HepG2 (cell line): ENCODE measurements at regions not wholly inside any gene's neighbourhood (a gene's known extent, or its start where the extent isn't known, plus 50 kb on each side); places are given as distances from the start of the nearest gene placed in this dataset.
A peak's percentile ranks its signal among the peaks of the same experiment; 100 is the strongest.

Experiments
- ATAC-seq: fragments of 200-7000 bp; cut with Tn5 transposase; 3 replicates; pipeline ENCODE4 v1.9.1; 2020; ENCODE audit warnings: mild to moderate bottlenecking, moderate library complexity
- BruUV-seq: library from RNA; stranded (reverse); fragments of 400-500 nt; replicated peaks from 2 replicates; lab custom pipeline; 2021; lab: Mats Ljungman, UMichigan
- CTCF ChIA-PET: fragments of 300-600 bp; formaldehyde crosslinking; extraction: SDS; loops from one replicate; lab custom pipeline; 2021; ENCODE audit warnings: low total read pairs, inconsistent platforms, low intra/inter-chr PET ratio; lab: Yijun Ruan, JAX
- POLR2A ChIA-PET: fragments of 350-600 bp; sonication (Branson Sonifier 250); formaldehyde crosslinking; loops from one replicate; lab custom pipeline; 2020; ENCODE audit warnings: antibody characterized with exemption, inconsistent platforms; lab: Yijun Ruan, JAX
- DNase-seq: peaks from one replicate; pipeline ENCODE4 v3.0.0-alpha.2; 2015; ENCODE audit warnings: low spot score
- FAIRE-seq: peaks from 3 replicates; lab custom pipeline; 2011; peaks lifted over from hg19 to GRCh38; lab: Jason Lieb, UNC
- H2AFZ ChIP-seq: one replicate; pipeline ENCODE4 v1.6.1; 2011; ENCODE audit warnings: low read length, inconsistent platforms
- H3K27ac ChIP-seq: fragments of 300-600 bp; 3 replicates; pipeline ENCODE4 v1.8.0; 2011; ENCODE audit warnings: mixed run types, mild to moderate bottlenecking, mixed read lengths, low read length, inconsistent platforms; ENCODE audit not compliant: insufficient read depth; ENCODE audit errors: extremely low read length
- H3K27me3 ChIP-seq, 2 experiments: fragments of 200-600 bp in 1 of 2; 2 replicates in 1 of 2; 3 replicates in 1 of 2; pipeline versions ENCODE4 v1.6.0 to v1.8.0; 2011; ENCODE audit warnings: low read length in 2 of 2, mild to moderate bottlenecking in 2 of 2, moderate library complexity in 2 of 2, inconsistent platforms in 1 of 2; ENCODE audit not compliant: insufficient read depth in 2 of 2, control insufficient read depth in 1 of 2
- H3K36me3 ChIP-seq, 2 experiments: fragments of 200-600 bp in 1 of 2; replicated peaks in 1 of 2; 2 replicates in 1 of 2; 3 replicates in 1 of 2; pipeline versions ENCODE4 v1.5.1 to v1.8.0; 2011; ENCODE audit warnings: low read length in 2 of 2, inconsistent platforms in 1 of 2; ENCODE audit not compliant: insufficient read depth in 2 of 2, control insufficient read depth in 1 of 2
- H3K4me1 ChIP-seq: 2 replicates; pipeline ENCODE4 v1.5.1; 2012; ENCODE audit warnings: low read length, inconsistent platforms; ENCODE audit not compliant: insufficient read depth
- H3K4me2 ChIP-seq: 2 replicates; pipeline ENCODE4 v1.6.0; 2011; ENCODE audit warnings: low read depth, low read length, inconsistent platforms
- H3K4me3 ChIP-seq, 3 experiments: fragments of 200-600 bp in 1 of 3; sonication (generic), shearing (Covaris generic) in 1 of 3; replicated peaks in 1 of 3; 2 replicates each; pipeline ENCODE4 v1.5.1; 2011 to 2016; ENCODE audit warnings: low read length in 3 of 3, inconsistent platforms in 2 of 3, low read depth in 2 of 3, mild to moderate bottlenecking in 2 of 3, control low read depth in 1 of 3, mixed read lengths in 1 of 3; ENCODE audit not compliant: insufficient read depth in 1 of 3
- H3K79me2 ChIP-seq: one replicate; pipeline ENCODE4 v1.6.1; 2011; ENCODE audit warnings: low read length, inconsistent platforms; ENCODE audit not compliant: insufficient read depth
- H3K9ac ChIP-seq: 2 replicates; pipeline ENCODE4 v1.6.0; 2011; ENCODE audit warnings: mild to moderate bottlenecking, low read depth, low read length, inconsistent platforms; ENCODE audit not compliant: insufficient read depth
- H3K9me3 ChIP-seq: 2 replicates; pipeline ENCODE4 v1.5.1; 2012; ENCODE audit warnings: mild to moderate bottlenecking, low read length
- H4K20me1 ChIP-seq: 2 replicates; pipeline ENCODE4 v1.6.0; 2011; ENCODE audit warnings: inconsistent platforms, mild to moderate bottlenecking, low read length, moderate library complexity; ENCODE audit not compliant: insufficient read depth
- CEBPB ChIP-seq: IDR thresholded peaks from 2 replicates; pipeline ENCODE4 v1.6.1; 2011; ENCODE audit warnings: low read depth, low read length, improper control_type of control experiment, borderline replicate concordance
- CEBPG ChIP-seq: IDR thresholded peaks from 2 replicates; pipeline ENCODE4 v1.6.1; 2016
- ETV6 ChIP-seq: sonication (generic); formaldehyde crosslinking; conservative IDR thresholded peaks from 2 replicates; pipeline ENCODE4 v1.4.0; 2020; ENCODE audit warnings: missing genetic modification reagents
- GATAD2A ChIP-seq: IDR thresholded peaks from 2 replicates; pipeline ENCODE4 v1.6.1; 2016
- HOXD1 ChIP-seq: sonication (generic); formaldehyde crosslinking; IDR thresholded peaks from 2 replicates; pipeline ENCODE4 v1.5.0; 2020; ENCODE audit warnings: missing genetic modification reagents
- NFATC3 ChIP-seq: sonication (generic); formaldehyde crosslinking; IDR thresholded peaks from 2 replicates; pipeline ENCODE4 v1.5.1; 2020; ENCODE audit warnings: mild to moderate bottlenecking, missing genetic modification reagents
- RARA ChIP-seq: IDR thresholded peaks from 2 replicates; pipeline ENCODE4 v1.6.1; 2016; ENCODE audit warnings: missing genetic modification reagents, missing compliant biosample characterization
- TAF15 ChIP-seq: fragments of 200-400 bp; formaldehyde crosslinking; IDR thresholded peaks from one replicate; pipeline ENCODE4 v1.6.1; 2018; ENCODE audit warnings: mild to moderate bottlenecking, low read depth, low read length; ENCODE audit not compliant: poor library complexity, severe bottlenecking
- ZBTB42 ChIP-seq: sonication (generic); formaldehyde crosslinking; IDR thresholded peaks from 2 replicates; pipeline ENCODE4 v1.5.0; 2020; ENCODE audit warnings: mild to moderate bottlenecking, missing genetic modification reagents
- ZNF256 ChIP-seq: sonication (generic); formaldehyde crosslinking; conservative IDR thresholded peaks from 2 replicates; pipeline ENCODE4 v1.4.0; 2020; ENCODE audit warnings: missing genetic modification reagents
- ZNF414 ChIP-seq: sonication (generic); formaldehyde crosslinking; IDR thresholded peaks from 2 replicates; pipeline ENCODE4 v1.5.0; 2020; ENCODE audit warnings: missing genetic modification reagents
- WGBS: methylation state at CpG from one replicate; pipeline ENCODE4 v1.1.6; 2017; ENCODE audit warnings: low lambda C conversion rate; 5-methylcytosine and 5-hydroxymethylcytosine counted together
- in situ Hi-C: cut with HindIII; loops from 2 replicates; pipeline ENCODE4 v1.10.0; 2017; ENCODE audit warnings: low pct_unique_long_range_greater_than_20kb; ENCODE audit not compliant: extremely low pct_ligation_motif_present
- intact Hi-C: fragments of 100-400 bp; cut with micrococcal nuclease; formaldehyde crosslinking; loops from one replicate; pipeline ENCODE4 v1.10.0; 2022; ENCODE audit not compliant: unreplicated experiment
- TF ChIP-seq, protein P1 (sequence below), 2 experiments: sonication (generic) in 1 of 2; formaldehyde crosslinking in 1 of 2; IDR thresholded peaks; 2 replicates each; pipeline versions ENCODE4 v1.6.1 to v1.9.0; 2014 to 2022; ENCODE audit warnings: antibody characterized with exemption in 1 of 2, borderline replicate concordance in 1 of 2, inconsistent platforms in 1 of 2, low read depth in 1 of 2, missing genetic modification reagents in 1 of 2

DNA sequence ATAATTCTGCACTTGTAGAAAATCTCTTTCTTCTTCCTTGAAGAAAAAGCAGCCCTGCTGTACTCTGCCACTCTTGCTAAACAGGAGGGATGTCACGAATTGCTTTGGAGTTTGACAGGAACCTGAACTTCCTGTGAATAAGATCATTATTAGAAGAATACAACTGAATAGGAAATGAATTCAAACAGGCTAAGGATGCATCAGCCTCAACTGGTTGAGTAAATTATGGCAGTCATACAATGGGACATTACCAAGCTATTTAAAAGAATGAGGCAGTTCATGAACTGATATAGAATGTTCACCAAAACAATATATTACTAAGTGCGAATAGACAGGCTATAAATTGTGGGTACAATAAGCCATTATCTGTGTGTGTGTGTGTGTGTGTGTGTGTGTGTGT lies 97.1 kb upstream of the DOCK1 start:
- intact Hi-C loops, result no loop called here
- 2% methylated on average over 2 of the region's 2 CpGs for WGBS

DNA sequence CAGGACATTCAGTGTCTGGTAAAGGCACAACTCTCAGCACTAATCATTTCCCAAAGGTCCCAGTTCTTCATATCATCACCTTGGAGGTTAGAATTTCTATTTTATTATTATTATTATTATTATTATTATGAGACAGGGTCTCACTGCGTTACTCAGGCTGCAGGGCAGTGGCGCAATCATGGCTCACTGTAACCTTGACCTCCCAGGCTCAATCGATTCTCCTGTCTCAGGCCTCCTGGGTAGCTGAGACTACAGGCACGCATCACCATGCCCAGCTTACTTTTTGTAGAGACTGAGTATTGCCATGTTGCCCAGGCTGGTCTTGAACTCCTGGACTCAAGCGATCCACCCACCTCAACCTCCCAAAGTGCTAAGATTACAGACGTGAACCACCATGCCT lies 91.8 kb upstream of the DOCK1 start:
- Histone ChIP-seq H3K4me2 (no peak overlapping the region), H4K20me1 (no peaks in the 10 kb centered on the region), H3K36me3 (no peaks in the 10 kb centered on the region), H3K9me3 (no peaks in the 10 kb centered on the region), H3K4me3 (no peak overlapping the region), H3K9ac (no peak overlapping the region), H3K27ac (no peak overlapping the region), H3K79me2 (no peaks in the 10 kb centered on the region), H3K27me3 (no peaks in the 10 kb centered on the region; a peak in 1 of 5 replicates), H2AFZ (no peak overlapping the region), H3K4me1 (peaks cover 5% of the 10 kb centered on the region; the same call in 1 of the 2 replicates)
- ATAC-seq (no peak), FAIRE-seq (no peak), DNase-seq (no peak)
- intact Hi-C loops (no loop called here), in situ Hi-C loops (no loop called here)
- ChIA-PET CTCF (no interaction called here), POLR2A (no interaction called here)
- BruUV-seq, result no TSS peak
- WGBS, result 4% methylated on average over 6 of the region's 6 CpGs
- TF ChIP-seq RARA (CRISPR knock-in tag) (peak; percentile 68), GATAD2A (0 out of 2 replicates have a peak, but pooled peaks have one; percentile 16), CEBPB (peak; percentile 70; the same call in 1 of the 2 replicates), CEBPG (CRISPR knock-in tag) (peak; percentile 46; the same call in 1 of the 2 replicates), ZBTB42 (CRISPR knock-in tag) (no peak), NFATC3 (CRISPR knock-in tag) (no peak)
- TF ChIP-seq, protein P1, sequence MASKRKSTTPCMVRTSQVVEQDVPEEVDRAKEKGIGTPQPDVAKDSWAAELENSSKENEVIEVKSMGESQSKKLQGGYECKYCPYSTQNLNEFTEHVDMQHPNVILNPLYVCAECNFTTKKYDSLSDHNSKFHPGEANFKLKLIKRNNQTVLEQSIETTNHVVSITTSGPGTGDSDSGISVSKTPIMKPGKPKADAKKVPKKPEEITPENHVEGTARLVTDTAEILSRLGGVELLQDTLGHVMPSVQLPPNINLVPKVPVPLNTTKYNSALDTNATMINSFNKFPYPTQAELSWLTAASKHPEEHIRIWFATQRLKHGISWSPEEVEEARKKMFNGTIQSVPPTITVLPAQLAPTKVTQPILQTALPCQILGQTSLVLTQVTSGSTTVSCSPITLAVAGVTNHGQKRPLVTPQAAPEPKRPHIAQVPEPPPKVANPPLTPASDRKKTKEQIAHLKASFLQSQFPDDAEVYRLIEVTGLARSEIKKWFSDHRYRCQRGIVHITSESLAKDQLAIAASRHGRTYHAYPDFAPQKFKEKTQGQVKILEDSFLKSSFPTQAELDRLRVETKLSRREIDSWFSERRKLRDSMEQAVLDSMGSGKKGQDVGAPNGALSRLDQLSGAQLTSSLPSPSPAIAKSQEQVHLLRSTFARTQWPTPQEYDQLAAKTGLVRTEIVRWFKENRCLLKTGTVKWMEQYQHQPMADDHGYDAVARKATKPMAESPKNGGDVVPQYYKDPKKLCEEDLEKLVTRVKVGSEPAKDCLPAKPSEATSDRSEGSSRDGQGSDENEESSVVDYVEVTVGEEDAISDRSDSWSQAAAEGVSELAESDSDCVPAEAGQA (IDR thresholded peaks at IDR 0.05; ENCODE audit: low read depth), result no peak
- TF ChIP-seq, protein P1 (CRISPR knock-in tag; IDR thresholded peaks at IDR 0.05; ENCODE audit: borderline replicate concordance), result no peak

More for the DNA sequence above, 97.1 kb upstream of the DOCK1 start:
- ChIA-PET POLR2A (no interaction called here), CTCF (no interaction called here)
- ATAC-seq, result no peak
- no peak overlapping the region for H3K27ac ChIP-seq
- H3K9me3 ChIP-seq, result no peaks in the 10 kb centered on the region
- no peak overlapping the region for H2AFZ ChIP-seq
- no peaks in the 10 kb centered on the region for H4K20me1 ChIP-seq
- no peaks in the 10 kb centered on the region for H3K36me3 ChIP-seq
- no peak overlapping the region for H3K4me3 ChIP-seq
- TF ChIP-seq TAF15 (no peak), ZNF256 (no peak), ETV6 (no peak), HOXD1 (CRISPR knock-in tag) (no peak), ZNF414 (CRISPR knock-in tag) (no peak)
- H3K27me3 ChIP-seq, result no peaks in the 10 kb centered on the region
- H3K9ac ChIP-seq, result no peak overlapping the region
- BruUV-seq, result no TSS peak
- in situ Hi-C loops, result no loop called here
- no peak for DNase-seq
- FAIRE-seq, result no peak
- H3K4me1 ChIP-seq, result peaks cover 5% of the 10 kb centered on the region; the same call in 1 of the 2 replicates
- no peaks in the 10 kb centered on the region for H3K79me2 ChIP-seq
- H3K4me2 ChIP-seq, result no peak overlapping the region
